GM12864 (cell line): ENCODE measurements at regions not wholly inside any gene's neighbourhood (a gene's known extent, or its start where the extent isn't known, plus 50 kb on each side); places are given as distances from the start of the nearest gene placed in this dataset.

ENCODE experiments used
- DNase-seq: peaks from one replicate; pipeline ENCODE4 v3.0.0-alpha.2; 2011; ENCODE audit warnings: low read depth
- H3K4me3 ChIP-seq: 2 replicates; pipeline ENCODE4 v1.5.1; 2011; ENCODE audit warnings: mild to moderate bottlenecking, low read depth, low read length, control low read depth
- CTCF ChIP-seq: IDR thresholded peaks from 2 replicates; pipeline ENCODE4 v1.5.1; 2011; ENCODE audit warnings: low read depth, mild to moderate bottlenecking, moderate library complexity, low read length, control low read depth, inconsistent platforms; ENCODE audit errors: missing control alignments

DNA sequence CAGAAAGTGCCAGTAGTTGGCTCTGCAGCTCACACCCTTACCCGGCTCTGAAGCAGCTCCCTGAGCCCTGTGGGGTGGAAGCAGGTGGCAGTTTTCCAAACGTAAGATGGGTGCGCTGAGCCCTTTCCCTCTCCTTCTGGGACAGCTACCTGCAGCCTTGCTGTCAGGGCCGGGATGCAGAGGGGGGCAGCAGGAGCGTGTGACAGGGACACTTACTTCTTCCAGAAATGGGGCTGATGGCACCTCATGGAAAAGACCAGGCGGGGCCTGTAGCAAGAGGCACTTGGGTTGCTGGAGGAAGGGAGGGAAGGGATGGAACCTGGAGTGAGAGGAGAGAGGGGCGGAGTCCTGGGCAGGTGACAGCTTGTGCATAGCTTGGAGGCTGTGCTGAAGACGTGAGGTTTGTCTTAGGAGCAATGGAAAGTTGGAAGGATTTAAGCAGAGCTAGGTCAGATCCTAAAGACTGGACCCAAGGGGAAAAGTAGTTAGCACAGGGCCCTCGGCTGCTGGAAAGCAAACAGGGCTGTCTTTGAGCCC lies 216.8 kb upstream of the RPL38 start:
- no peak for DNase-seq
- H3K4me3 ChIP-seq = no peak overlapping the region
- TF ChIP-seq CTCF = no peak

DNA sequence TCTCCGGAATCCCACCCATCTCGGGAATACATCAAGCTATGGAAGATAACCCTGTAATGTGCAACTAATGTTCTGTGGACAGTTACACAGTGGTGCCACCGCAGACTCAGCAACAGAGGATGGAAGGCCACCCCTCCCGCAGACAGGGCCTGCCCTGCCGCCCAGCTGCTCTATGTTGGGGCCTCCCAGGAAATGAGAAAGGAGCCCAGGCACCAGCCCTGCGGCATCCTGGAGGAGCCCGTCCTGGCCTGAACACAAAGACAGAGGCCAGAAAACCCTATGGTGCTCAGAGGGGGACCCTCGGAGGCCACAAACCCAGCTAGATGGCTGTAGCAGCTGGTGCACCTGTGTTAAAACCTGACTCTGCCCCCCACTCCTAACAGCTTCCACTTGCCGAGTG lies 216.1 kb upstream of the RPL38 start:
- TF ChIP-seq CTCF = no peak
- H3K4me3 ChIP-seq = no peak overlapping the region
- DNase-seq = no peak

DNA sequence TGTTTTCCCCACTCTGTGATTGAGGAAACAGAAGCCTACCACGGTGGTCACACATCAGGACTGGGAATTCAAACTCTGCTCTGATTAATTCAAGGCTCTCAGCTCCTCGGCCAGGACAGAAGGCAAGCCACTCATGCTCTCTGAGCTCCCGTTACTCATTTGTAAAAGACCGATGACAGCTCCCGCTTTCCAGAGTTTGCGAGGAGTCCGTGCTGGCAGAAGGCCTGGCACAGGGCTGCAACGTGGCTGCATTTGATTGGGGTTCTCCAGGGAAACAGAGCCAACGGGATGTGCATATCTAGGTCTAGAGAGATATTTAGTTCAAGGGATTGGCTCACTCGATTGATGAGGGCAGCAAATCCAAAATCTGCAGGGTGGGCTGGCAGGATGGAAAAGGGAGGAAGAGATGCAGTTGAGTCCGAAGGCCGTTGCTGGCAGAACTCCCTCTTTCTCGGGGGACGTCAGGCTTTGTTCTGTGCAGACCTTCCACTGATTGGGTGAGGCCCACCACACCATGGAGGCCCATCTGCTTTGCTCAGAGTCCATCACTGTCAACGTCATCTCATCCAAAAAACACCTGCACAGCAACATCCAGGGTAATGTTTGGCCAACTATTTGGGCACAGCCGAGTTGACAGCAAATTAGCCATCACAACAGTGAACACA lies 215.5 kb upstream of the RPL38 start:
- TF ChIP-seq CTCF = no peak
- no peak overlapping the region for H3K4me3 ChIP-seq
- DNase-seq = no peak

DNA sequence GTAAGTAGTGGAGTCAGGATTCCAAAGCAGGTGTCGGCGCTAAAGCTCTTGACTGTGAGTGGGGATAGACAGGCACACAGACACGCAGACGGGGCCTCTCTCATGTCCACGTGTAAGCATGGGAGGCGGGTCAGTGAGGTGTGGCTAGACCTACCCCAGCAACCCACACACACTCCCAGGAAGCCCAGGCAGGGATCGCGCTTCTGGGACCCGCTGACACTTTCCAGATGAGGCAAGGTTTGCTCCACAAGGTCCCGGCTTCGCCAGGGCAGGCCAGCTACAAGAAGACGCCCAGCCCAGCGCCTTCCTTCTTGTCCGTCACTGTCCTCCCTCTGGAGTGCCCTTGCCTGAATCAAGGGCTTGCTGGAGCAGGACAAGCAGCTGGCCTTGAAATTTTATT lies 213.8 kb upstream of the RPL38 start:
- H3K4me3 ChIP-seq = no peak overlapping the region
- DNase-seq = no peak
- no peak for TF ChIP-seq CTCF

DNA sequence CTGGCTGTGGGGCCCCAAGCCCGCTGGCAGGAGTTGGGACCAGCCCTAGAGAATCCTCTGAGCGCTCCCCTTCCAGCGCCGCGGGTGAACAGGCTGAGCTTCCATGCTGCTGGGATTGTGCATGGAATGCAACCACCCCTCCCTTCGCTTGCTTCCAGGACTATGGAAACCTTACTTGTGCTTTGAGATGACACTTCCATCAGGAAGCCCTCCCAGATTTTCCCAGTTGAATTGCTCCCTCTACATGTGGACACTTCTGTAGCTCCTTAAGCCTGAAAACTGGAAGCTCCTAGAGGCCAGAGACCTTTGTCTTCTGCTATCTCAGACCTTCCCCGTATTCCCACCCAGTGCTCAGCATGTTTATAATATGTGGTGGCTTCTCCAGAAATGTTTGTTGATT lies 213.2 kb upstream of the RPL38 start:
- no peak overlapping the region for H3K4me3 ChIP-seq
- TF ChIP-seq CTCF = no peak

DNA sequence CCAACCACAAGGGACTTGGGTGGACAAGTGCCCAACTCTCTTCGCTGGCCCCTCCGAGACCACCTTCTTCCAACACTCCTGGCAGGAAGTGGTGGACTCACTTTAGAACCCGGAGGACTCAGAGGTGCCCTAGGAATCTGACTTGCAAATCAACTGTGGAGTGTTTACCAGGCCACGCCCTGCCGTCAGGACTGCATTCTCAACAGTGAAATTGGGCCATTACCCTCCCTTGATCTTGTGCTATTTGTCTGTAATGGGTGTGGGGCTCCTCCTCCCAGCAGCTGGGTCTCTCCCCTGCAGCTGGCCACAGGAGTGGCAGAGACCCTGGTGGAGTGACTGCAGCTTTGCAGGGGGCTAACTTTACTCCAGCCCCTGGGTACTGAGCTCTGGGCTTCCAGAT lies 212.2 kb upstream of the RPL38 start:
- no peak for TF ChIP-seq CTCF
- DNase-seq = no peak
- H3K4me3 ChIP-seq = no peak overlapping the region

More for the DNA sequence above, 213.2 kb upstream of the RPL38 start:
- DNase-seq = no peak

DNA sequence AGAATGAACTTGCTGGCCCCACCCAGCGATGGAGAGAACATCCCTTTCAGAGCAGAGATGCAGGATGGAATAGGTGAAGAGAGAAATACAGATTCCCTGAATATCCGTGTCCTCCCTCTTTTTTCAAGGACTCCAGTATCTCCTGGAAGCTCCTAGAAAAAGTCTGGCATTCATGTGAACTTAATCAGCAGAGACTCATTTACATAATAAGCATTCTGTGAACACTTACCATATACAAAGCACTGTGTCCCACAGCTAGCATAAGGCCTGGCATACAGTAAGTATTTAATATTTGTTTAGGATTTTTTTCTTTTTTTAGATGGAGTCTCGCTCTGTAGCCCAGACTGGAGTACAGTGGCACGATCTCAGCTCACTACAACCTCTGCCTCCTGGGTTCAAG lies 208.5 kb upstream of the RPL38 start:
- H3K4me3 ChIP-seq = no peak overlapping the region
- TF ChIP-seq CTCF = no peak
- no peak for DNase-seq
